Ureter (tissue), 1 donor: ENCODE measurements at regions not wholly inside any gene's neighbourhood (a gene's known extent, or its start where the extent isn't known, plus 50 kb on each side); places are given as distances from the start of the nearest gene placed in this dataset.
"Not testable (repeated sequence)": the region's sequence is repeated elsewhere in the genome, so short reads cannot be mapped to it uniquely, and the experiment has no call there.

ENCODE experiments used
- DNase-seq: peaks from one replicate; pipeline ENCODE4 v3.0.0-alpha.2; 2020; ENCODE audit warnings: low spot score
- donor health status: DM: yes; HTN: yes; CAD: no.

GRCh38 chr9:78713614-78714405, 416.9 kb downstream of the PSAT1 start:
- no peak for DNase-seq

DNA sequence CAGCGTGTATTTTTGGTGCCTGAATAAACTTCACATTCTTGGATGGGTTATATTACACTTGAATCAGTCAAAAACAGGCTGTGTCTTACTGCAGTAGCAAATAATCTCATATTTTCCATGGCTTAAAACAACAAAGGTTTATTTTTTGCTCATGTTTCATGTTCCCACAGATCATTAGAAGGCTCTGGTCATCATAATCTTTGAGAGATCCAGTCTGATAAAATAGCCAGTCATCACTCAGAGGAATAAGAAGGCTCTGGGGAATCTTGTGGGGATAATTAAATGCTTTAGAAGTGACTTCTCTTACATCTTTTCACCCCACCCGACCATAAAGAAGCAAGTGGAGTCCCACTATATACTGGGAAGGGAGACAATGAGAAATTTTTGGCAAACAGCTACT, 417.7 kb downstream of the PSAT1 start:
- DNase-seq: no peak

- DNase-seq: not testable (repeated sequence)
These were observed 422.1 kb downstream of the PSAT1 start for GRCh38 chr9:78719029-78719428.

- DNase-seq: no peak
These were observed 428.0 kb downstream of the PSAT1 start for GRCh38 chr9:78724896-78725295.

DNA sequence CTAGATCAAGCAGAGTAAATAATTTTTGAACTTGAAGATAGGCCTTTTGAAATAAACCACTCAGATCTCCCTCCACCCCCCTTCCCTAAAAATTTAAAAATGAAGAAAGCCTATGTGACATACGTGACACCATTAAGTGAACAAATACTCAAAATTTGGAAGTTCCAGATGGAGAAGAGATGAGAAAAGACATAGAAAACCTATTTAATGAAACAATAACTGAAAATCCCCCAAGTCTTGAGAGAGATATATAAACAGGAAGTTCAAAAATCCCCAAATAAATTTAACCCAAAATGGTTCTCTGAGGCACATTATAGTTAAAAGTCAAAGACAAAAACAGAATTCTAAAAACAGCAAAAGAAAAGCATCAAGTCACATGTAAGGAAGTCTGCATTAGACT, 428.6 kb downstream of the PSAT1 start:
- DNase-seq: no peak

GRCh38 chr9:78745331-78745730, 448.4 kb downstream of the PSAT1 start:
- no peak for DNase-seq

DNA sequence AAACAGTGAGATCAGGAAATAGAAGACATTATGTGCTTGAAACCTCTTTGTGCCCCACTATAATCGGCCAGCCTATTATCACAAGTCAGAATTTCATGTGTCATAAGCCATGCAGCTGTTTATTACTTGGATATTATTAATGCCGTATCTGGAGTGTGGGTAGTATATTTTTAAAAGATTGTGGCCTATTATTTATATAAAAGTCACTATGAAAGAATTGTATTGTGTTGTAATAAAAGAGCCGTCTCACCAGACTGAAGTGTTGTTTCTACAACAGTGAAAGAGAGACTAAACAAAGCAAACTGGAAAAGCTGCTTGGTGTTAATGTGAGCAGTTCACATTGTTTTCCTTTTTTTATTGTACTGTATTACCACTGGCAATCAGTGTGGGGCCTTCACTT, 449.1 kb downstream of the PSAT1 start:
- DNase-seq: no peak

DNA sequence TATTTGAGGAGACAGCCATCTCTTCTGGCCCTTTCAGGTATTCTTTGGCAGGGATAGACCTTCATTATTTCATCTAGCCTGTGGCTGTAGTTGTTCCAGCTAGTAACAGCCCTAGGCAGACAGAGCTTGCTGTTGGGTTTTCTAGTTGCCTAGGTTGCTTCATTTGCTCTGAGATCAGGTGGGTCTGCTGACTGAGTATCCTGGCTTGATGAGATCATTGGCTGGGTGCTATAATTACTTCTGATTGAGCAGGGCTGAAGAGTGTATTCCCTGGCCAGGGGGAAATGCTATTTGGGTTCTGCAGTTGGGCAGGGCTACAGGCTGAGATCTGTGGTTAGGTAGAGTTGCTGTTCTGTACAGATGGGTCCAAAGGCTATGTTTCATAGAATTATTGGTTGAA, 456.1 kb downstream of the PSAT1 start:
- DNase-seq: no peak

DNA sequence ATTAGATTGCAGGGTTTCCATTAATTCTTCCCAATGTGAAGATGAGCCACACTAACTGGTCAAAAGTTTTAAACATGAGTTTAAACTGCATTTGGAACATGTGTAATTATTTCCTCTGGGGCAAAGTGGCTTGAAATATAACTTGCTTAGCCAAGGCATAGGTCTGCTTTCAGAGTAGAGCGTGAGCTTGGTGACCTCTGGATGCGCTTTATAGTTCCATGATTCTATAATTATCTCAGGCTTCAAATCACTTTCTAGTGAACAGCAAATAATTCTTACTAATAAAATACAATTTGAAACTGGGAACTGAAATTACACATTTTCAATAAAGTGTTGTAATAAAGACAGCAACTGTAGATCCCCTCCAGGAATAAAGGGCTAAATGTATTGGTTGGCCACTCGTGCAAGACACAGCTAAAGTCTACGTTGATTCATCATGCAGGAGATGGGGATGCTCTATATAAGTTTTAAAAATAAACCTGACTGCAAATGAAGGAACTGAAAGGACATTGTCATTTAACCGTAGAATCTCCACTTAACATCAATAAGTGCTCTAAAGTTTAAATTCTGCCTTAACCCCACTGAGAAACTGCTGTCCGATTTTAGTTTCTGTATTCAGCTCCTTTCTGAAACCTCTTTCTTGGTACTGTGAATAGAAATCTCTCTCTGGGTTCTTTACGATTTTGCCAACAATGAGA, 460.0 kb downstream of the PSAT1 start:
- DNase-seq: no peak

GRCh38 chr9:78763424-78763823, 466.5 kb downstream of the PSAT1 start:
- no peak for DNase-seq

DNA sequence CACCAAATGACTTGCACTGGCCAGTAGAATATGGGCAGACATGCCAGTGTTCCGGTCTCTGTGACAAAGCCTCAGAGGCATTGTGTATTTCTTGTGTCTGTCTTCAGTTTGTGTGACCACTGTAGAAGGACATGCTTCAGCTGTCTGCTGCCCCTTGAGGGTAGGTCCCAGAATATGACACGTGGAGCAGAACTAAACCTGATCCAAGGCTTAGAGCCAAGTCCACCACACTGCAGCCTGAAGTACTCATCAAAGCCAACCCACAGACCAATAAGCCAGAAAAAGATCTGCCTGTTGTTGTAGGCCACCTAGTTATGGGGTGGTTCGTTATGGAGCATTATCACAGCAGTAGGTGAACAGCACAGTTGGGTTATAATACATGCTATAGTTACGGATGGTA, 468.9 kb downstream of the PSAT1 start:
- DNase-seq: no peak

GRCh38 chr9:78767490-78767889, 470.6 kb downstream of the PSAT1 start:
- no peak for DNase-seq

DNA sequence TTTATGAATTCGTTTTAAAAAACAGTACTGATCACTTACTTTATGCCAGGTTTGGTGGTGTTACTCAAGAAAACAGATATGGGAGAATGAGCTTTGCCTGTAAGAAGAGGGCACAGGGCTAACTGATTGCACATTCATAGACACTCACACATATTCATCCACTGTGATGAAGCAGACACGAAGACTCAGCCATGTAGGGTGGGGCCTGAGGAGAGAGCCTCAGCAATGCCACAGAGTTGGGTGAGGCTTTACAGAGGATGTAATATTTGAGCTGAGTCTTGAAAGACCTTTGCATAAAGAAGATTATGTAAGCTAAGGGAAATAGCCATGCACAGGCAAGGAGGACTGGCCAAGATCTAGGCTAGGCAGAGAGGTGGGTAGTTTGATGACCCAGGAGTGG, 472.8 kb downstream of the PSAT1 start:
- DNase-seq: no peak

- no peak for DNase-seq
These were observed 478.3 kb downstream of the PSAT1 start for GRCh38 chr9:78775211-78775610.

DNA sequence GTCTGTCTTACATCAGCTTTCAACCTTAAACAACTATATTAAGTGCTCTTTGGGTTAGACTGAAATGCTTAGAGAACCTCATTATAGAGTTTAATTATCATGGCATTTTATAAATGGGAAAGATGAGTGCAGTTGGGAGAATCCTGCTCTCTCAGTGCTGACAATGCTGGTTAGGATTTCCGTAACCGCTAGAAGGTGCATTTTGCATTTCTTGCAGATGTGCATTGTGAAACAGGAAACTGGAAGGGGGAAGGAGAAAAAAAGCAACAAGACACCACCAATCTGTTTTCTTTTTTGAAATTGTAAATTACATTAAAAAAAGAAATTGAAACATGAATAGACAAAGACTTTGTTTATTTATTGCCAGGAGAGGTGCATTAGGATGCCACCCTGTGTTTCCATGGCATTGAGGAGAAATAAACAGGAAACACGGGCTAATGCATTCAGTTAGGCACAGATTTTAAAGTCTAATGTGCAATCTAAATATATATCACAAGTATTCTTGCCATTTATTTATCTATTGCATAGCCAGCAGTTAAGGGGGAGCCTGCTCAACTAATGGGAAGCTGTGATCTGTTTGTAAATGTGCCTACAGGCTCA, 478.9 kb downstream of the PSAT1 start:
- no peak for DNase-seq

GRCh38 chr9:78777747-78778146, 480.8 kb downstream of the PSAT1 start:
- DNase-seq: no peak

- no peak for DNase-seq
These were observed 481.4 kb downstream of the PSAT1 start for GRCh38 chr9:78778318-78778717.

- DNase-seq: no peak
These were observed 482.0 kb downstream of the PSAT1 start for GRCh38 chr9:78778861-78779374.

DNA sequence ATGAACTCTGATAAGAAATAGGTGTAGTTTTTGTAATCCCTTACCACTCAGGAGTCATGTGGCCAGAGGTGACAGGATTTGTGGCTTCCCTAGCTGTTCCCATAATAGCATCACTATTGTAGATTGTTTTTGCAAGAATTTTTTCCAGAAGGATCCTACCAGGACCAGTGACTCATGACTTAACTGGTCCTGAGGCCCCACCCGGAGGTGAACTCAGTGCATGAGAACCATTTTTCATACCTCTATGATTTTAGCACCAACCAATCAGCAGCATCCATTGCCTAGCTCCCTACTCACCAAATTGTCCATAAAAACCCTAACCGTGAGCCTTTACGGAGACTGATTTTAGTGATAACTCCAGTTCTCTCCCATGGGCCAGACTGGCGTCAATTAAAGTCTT, 484.8 kb downstream of the PSAT1 start:
- DNase-seq: no peak

DNA sequence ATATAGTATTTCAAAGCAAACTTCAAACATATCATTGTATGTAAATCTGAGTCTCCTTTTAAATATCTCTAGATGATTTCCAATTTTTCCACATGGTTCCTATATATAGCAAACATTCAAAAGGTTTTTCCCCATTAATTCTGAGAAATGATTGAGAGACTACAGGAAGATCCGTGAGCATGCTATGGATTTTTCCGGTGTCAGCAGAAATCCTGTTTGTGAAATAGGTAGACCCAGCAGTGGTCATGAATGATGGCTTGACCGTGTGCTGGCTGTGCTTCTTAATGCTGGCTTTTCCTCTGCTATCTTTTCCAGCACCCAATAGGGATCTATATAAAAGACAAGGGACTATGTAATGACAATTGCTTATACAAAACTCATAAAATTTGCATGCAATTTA, 485.3 kb downstream of the PSAT1 start:
- no peak for DNase-seq

DNA sequence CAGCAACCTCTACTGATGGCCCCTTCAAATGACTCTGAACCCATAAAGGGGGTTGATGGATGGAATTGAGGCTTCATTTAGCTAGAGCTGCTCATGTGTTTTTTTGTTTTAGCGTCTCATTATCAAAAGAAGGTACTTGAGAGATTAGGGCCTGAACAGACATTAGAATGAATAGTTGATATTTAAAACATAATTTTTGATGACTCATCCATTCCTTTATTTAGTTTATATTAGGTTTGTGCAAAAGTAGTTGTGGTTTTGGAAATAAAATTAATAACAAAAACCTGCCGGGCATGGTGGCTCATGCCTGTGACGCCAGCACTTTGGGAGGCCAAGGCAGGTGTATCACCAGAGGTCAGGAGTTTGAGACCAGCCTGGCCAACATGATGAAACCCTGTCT, 485.9 kb downstream of the PSAT1 start:
- DNase-seq: no peak

DNA sequence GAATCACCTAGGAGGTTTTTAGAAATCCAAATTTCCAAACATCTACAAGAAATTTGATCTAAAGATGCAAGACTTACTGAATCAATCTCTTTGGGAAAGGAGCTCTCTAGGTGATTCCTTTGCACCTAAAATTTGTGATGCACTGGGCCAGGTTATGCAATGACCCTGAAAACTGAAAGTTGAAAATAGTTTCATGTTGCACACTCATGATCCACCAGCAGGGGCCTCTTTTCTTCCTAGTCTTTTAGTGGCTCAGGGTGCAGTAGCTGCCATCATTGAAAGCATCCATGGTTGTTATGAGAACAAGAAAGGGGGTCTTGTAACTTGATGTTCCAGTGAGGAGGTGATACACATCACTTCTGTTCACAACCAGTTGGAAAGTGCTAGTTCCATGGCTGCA, 486.8 kb downstream of the PSAT1 start:
- DNase-seq: no peak

- DNase-seq: no peak
These were observed 489.9 kb downstream of the PSAT1 start for GRCh38 chr9:78786794-78787193.
